OCI-LY3 (cell line): ENCODE measurements at regions not wholly inside any gene's neighbourhood (a gene's known extent, or its start where the extent isn't known, plus 50 kb on each side); places are given as distances from the start of the nearest gene placed in this dataset.
"Not testable (repeated sequence)": the region's sequence is repeated elsewhere in the genome, so short reads cannot be mapped to it uniquely, and the experiment has no call there.

Experiments
- H2AFZ ChIP-seq: fragments of 200-600, 300-600 bp; shearing (Covaris generic); 2 replicates; pipeline ENCODE4 v1.6.0; 2014; ENCODE audit warnings: antibody characterized with exemption, low read depth, low read length
- H3K27ac ChIP-seq: fragments of 200-600, 300-600 bp; sonication (generic); 2 replicates; pipeline ENCODE4 v1.5.1; 2014; ENCODE audit warnings: mild to moderate bottlenecking, low read length, moderate library complexity, mixed read lengths
- H3K27me3 ChIP-seq: fragments of 200-600, 300-600 bp; sonication (generic); 2 replicates; pipeline ENCODE4 v1.6.1; 2014; ENCODE audit warnings: low read depth, low read length, mixed read lengths
- H3K36me3 ChIP-seq: fragments of 200-600, 300-600 bp; sonication (generic); replicated peaks from 2 replicates; pipeline ENCODE3; 2014; ENCODE audit warnings: low read depth, low read length, mixed read lengths
- H3K4me1 ChIP-seq: fragments of 300-600, 200-600 bp; sonication (generic); 2 replicates; pipeline ENCODE4 v1.6.1; 2014; ENCODE audit warnings: low read length, mixed read lengths
- H3K4me2 ChIP-seq: fragments of 200-600, 300-600 bp; sonication (generic); 2 replicates; pipeline ENCODE4 v1.6.1; 2014; ENCODE audit warnings: low read length, mixed read lengths
- H3K4me3 ChIP-seq: fragments of 300-600, 200-600 bp; sonication (generic); 2 replicates; pipeline ENCODE4 v1.5.1; 2014; ENCODE audit warnings: antibody characterized with exemption, mild to moderate bottlenecking, low read length, moderate library complexity
- H3K79me2 ChIP-seq: fragments of 300-600, 200-600 bp; shearing (Covaris generic); 2 replicates; pipeline ENCODE4 v1.6.1; 2014; ENCODE audit warnings: mild to moderate bottlenecking, low read length, mixed read lengths
- H3K9ac ChIP-seq: fragments of 300-600, 200-600 bp; shearing (Covaris generic); 2 replicates; pipeline ENCODE4 v1.6.0; 2014; ENCODE audit warnings: mild to moderate bottlenecking, low read length, moderate library complexity
- H3K9me3 ChIP-seq: fragments of 200-600, 300-600 bp; shearing (Covaris generic); 2 replicates; pipeline ENCODE4 v1.6.1; 2014; ENCODE audit warnings: low read length, mixed read lengths; ENCODE audit not compliant: insufficient read depth
- H4K20me1 ChIP-seq: fragments of 200-600, 300-600 bp; sonication (generic); 2 replicates; pipeline ENCODE4 v1.6.1; 2016; ENCODE audit warnings: low read length, mixed read lengths; ENCODE audit not compliant: insufficient read depth
- EZH2phosphoT487 ChIP-seq: fragments of 200-600 bp; shearing (Covaris generic); IDR thresholded peaks from 2 replicates; pipeline ENCODE4 v1.6.1; 2018; ENCODE audit warnings: antibody characterized with exemption, mixed run types, low read depth
- TF ChIP-seq, protein P1 (sequence below): fragments of 200-600, 300-600 bp; sonication (generic); IDR thresholded peaks from 2 replicates; pipeline ENCODE4 v1.5.1; 2014; ENCODE audit warnings: antibody characterized with exemption, low read length, low read depth

DNA sequence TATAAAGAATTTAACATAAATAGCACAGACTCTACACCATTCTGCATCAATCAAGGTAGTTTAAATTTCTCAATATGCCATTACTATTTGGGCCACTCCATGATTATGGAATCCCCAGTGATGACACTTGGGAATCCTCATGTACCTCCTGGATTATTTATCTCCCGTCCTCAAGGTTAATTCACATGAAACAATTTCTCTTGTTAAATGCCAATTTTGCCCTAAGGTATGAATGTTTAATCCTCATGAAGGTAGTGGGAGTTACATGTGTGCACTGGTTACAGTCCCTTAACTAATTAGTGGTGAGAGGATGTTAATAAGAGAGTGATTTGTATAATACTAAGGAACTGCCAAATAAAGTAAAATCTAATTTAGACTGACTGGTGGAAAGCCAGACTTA, 372.3 kb upstream of the MDFIC2 start:
- Histone ChIP-seq H3K9me3 (no peaks in the 10 kb centered on the region), H3K27me3 (peaks cover 10% of the 10 kb centered on the region), H3K36me3 (no peaks in the 10 kb centered on the region), H4K20me1 (no peaks in the 10 kb centered on the region), H3K4me3 (no peak overlapping the region), H3K4me1 (no peaks in the 10 kb centered on the region), H3K4me2 (no peak overlapping the region), H3K27ac (no peak overlapping the region), H2AFZ (no peak overlapping the region), H3K9ac (no peak overlapping the region), H3K79me2 (no peaks in the 10 kb centered on the region)
- no peak for TF ChIP-seq EZH2phosphoT487
- TF ChIP-seq, protein P1, sequence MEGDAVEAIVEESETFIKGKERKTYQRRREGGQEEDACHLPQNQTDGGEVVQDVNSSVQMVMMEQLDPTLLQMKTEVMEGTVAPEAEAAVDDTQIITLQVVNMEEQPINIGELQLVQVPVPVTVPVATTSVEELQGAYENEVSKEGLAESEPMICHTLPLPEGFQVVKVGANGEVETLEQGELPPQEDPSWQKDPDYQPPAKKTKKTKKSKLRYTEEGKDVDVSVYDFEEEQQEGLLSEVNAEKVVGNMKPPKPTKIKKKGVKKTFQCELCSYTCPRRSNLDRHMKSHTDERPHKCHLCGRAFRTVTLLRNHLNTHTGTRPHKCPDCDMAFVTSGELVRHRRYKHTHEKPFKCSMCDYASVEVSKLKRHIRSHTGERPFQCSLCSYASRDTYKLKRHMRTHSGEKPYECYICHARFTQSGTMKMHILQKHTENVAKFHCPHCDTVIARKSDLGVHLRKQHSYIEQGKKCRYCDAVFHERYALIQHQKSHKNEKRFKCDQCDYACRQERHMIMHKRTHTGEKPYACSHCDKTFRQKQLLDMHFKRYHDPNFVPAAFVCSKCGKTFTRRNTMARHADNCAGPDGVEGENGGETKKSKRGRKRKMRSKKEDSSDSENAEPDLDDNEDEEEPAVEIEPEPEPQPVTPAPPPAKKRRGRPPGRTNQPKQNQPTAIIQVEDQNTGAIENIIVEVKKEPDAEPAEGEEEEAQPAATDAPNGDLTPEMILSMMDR, result no peak

GRCh38 chr3:70675810-70676209, 363.4 kb upstream of the MDFIC2 start:
- H3K27ac ChIP-seq, H3K4me2 ChIP-seq, H3K36me3 ChIP-seq, H3K9ac ChIP-seq, H3K4me1 ChIP-seq, H3K4me3 ChIP-seq, H2AFZ ChIP-seq, H4K20me1 ChIP-seq, H3K79me2 ChIP-seq, H3K27me3 ChIP-seq, H3K9me3 ChIP-seq: not testable (repeated sequence)

DNA sequence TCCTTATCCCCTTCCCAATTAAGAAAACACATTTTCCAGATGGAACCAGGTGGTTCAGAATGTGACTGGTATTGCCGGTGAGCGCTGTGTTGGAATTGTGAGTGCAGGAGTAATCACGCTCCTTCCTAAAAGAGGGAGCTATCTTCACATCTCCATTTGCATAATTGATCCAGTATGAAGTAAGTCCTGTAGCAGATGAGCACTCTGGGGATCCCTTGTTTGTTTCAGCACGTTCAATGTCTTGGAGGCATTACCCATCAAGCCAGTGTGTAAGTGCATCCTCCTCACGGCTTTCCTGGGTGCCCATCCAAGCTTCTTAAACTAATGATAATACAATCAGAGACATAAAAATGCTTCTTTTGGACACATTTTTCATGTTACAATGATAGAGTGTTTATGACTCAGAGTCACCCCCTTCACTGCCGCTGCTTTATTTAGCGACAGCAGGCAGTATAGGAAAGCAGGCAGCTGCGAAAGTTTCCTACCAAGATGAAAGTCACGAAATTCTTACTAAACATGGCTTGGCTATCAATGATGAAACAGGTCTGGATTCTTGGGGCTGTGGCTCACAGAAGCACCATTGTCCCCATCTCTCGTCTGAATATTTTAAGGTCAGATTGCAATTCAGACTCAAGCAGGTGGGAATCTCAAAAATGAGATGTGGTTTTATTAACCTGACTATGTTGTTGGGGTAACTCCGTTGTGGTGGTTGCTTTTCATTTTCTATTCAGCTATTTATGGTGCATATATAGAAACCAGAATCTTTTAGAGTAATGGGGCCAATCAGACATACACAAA, 346.3 kb upstream of the MDFIC2 start:
- Histone ChIP-seq H3K9ac (no peak overlapping the region), H2AFZ (no peak overlapping the region), H3K4me1 (peaks cover 7% of the 10 kb centered on the region; the same call in 1 of the 2 replicates), H3K27me3 (peaks cover 3% of the 10 kb centered on the region; the same call in 1 of the 2 replicates), H3K79me2 (no peaks in the 10 kb centered on the region), H3K4me3 (no peak overlapping the region), H3K9me3 (no peaks in the 10 kb centered on the region), H4K20me1 (no peaks in the 10 kb centered on the region; the same call in 1 of the 2 replicates), H3K36me3 (no peaks in the 10 kb centered on the region), H3K27ac (no peak overlapping the region), H3K4me2 (no peak overlapping the region)
- TF ChIP-seq, protein P1, result no peak
- no peak for TF ChIP-seq EZH2phosphoT487

DNA sequence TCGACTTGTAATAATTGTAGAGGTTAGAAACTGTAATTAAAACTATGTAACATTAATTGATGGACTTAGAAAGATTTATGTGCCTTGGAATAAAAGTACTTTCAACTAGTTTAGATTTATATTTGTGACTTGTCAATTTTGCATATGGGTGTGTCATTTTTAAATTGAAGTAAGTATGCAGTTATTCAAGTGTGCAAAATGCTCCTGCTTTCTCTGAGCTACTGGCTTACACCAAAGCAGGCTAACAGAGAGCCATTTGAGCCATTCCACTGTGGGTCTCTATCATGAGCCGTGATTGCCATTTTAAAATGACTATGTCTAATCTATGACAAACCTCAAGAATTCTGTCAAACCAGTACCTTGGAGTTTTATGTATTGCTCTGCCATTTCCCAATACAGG, 345.0 kb upstream of the MDFIC2 start:
- H3K4me2 ChIP-seq, result no peak overlapping the region
- H3K79me2 ChIP-seq, result no peaks in the 10 kb centered on the region
- H3K36me3 ChIP-seq, result no peaks in the 10 kb centered on the region
- H3K27ac ChIP-seq, result no peak overlapping the region
- no peak overlapping the region for H3K4me3 ChIP-seq
- TF ChIP-seq, protein P1, result no peak
- TF ChIP-seq EZH2phosphoT487, result no peak
- H2AFZ ChIP-seq, result no peak overlapping the region
- no peak overlapping the region for H3K9ac ChIP-seq
- no peaks in the 10 kb centered on the region; the same call in 1 of the 2 replicates for H4K20me1 ChIP-seq
- H3K9me3 ChIP-seq, result no peaks in the 10 kb centered on the region
- H3K27me3 ChIP-seq, result peaks cover 3% of the 10 kb centered on the region; the same call in 1 of the 2 replicates
- H3K4me1 ChIP-seq, result peaks cover 7% of the 10 kb centered on the region; the same call in 1 of the 2 replicates
